DMS153 treated with DMSO at 0.1 percent for 48 hours (cell line): ENCODE measurements at regions not wholly inside any gene's neighbourhood (a gene's known extent, or its start where the extent isn't known, plus 50 kb on each side); places are given as distances from the start of the nearest gene placed in this dataset.

Source experiments
- DNase-seq: peaks from one replicate; lab custom pipeline; 2025; ENCODE audit not compliant: unreplicated experiment; lab: John Stamatoyannopoulos, UW

DNA sequence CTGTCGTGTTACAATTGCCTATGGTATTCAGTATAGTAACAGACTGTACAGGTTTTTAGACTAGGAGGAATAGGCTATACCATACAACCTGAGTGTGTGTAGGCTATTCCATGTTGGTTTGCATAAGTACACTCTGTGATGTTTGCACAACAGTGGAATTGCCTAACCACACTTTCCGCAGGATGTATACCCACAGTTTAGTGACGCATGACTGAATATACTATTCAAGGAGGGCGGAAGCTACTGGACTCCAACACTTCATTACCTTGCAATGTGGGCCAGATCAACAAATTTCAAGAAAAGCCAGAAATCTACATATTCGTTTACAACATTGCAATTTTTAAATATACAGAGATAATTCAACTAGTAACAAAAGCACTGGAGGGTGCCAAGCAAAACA lies 317.2 kb downstream of the PDGFC start:
- no peak for DNase-seq

DNA sequence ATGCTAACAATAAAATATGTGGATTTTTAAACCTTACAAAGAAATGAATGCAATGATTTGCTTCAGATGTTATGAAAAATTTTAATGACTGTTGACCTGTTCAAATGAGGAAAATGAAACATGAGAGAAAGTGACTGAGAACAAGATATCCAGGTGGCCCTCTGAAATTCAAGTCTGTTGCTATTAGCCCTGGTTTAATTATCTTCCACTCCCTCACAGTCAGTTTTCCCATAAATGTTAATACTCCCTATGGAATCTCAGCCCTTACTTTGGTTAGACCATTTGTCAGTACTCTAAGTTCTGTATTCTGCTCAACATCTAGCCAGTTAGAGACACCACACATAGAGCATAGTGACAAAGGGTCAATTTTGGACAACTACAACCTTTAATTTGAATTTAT lies 327.8 kb downstream of the PDGFC start:
- no peak for DNase-seq

DNA sequence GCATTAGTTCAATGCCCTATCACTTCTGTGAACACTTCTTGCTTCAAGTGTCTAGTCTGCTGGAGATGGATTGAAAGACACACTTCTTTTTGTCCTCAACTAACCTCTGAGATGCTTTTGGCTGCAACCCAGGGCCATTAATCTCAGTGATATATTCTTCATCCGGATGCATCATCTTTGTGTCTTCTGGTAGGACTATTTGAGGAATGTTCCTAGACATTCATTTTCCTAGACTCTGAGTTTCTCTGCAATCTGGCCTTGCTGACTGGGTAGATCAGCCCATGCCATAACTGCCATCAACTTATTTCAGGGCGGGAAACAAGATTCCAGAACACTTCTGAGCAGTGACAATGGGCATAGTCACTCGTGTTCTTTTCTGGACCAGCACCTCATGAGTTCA lies 329.4 kb downstream of the PDGFC start:
- DNase-seq, result no peak

DNA sequence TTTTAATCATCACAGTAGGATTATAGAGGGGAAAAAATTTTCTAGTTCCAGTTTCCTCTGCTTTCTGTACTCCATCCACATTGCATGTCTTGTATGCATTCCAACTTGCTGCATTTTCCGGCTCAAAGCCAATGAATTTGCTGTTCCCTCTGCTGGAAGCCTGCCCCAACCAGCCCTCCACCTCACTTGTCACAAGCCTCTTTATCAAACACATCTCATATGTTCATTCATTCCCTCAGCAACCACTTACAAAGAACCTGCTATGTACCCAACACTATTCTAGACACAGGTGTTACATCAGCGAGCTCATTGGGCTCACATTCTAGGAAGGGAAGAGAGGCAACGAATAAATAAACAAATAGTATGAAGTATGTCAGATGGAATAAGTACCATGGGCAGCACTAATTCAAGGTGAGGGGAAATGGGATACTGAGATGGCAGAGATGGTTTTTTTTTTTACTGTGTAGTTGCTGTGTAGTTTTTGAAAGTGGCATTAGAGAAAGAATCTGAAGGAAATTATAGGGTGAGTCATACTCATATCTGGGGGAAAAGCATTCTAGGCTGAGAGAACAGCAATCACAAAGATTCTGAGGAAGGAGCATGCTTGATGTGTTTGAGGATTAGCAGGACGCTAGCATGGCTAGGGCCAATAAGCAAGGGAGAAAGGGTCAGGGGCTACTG lies 332.5 kb downstream of the PDGFC start:
- no peak for DNase-seq

DNA sequence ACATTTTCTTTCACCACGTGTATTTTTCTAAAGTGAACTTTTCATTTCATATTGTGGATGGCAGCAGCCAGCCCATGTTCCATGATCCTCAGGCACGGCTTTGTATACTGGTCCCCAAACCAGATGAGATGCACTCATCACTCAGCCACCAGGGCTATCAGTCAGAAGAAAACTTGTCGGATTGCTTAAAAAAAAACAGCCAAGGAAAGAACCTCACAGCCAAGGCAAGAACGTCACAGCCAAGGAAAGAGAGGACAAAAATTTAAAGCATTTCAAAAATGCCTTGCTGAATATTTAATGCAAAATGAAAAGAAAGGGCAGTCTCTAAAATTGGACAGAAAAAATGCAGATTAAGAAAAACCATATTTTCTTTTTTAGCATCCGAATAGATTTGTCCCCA lies 333.3 kb downstream of the PDGFC start:
- no peak for DNase-seq

DNA sequence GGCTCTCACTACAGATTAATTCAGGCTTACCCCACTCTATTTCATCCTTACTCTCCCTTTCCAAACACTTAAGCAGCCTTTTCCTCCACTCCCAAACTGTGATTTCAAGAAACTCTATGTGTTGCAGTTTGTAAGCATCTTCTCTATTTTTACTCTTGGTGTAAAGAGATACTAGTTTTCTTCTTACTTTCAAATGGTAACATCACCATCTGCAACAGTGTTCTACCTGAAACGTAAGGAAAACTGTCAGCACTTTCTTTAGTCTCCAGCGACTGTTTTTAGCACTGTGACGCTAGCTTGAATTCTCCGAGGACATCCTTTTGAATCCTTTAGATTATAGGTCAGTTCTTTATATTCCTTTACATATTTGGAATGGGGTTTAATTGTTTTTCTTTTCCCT lies 335.2 kb downstream of the PDGFC start:
- no peak for DNase-seq

DNA sequence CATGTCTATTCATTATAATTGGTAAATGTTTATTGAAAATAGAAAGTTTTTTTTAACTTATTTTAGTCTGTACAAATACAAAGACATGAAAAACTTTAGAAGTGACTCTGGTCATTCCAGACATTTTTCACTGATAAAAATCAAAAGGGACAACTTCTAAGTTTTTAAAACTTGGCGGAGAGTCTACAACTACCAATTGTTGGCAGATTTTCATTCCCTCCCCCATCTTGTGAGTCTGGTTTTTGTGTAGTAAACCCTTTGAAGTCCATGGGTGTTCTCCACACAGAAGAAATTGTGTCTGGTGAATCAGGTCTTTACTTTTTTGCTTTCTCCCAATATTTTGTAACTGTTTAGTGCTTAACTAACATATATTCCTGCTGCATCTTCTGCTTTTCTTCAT lies 336.5 kb downstream of the PDGFC start:
- DNase-seq, result no peak

DNA sequence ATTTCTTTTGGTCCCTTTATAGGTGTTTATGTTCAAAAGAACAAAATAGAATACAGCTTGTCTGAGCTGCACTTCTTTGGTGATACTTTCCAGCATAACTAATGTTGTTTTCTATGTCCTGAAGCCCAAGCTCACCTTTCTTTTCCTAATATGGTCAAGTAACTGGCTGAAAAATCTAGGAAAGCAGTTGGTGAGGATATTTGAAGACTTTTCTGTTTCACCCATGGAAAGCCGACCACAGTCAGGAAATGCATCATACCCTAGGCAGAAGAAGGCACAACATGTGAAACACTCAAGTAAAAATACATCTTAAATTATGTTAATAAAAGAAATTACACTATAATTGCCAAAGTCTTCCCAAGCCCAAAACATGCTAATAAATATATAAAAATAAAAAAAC lies 337.0 kb downstream of the PDGFC start:
- no peak for DNase-seq

DNA sequence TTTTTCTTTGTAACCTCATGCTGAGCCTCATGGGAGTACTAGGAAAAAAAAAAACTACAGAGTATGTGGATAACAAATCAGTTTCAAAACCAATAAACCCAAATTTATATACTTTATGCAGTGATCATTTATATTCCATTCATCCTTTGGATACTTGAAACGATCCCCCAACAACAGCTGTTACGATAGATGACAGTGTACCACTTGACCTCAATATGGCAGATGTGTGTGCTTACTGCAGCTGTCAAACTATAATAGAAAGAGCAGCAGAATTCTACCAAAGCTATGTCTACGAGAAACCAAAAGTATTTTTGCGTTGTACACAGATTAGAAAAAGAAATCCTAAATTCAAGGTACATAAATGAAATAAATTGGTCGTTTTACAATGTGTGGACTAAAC lies 337.8 kb downstream of the PDGFC start:
- no peak for DNase-seq

DNA sequence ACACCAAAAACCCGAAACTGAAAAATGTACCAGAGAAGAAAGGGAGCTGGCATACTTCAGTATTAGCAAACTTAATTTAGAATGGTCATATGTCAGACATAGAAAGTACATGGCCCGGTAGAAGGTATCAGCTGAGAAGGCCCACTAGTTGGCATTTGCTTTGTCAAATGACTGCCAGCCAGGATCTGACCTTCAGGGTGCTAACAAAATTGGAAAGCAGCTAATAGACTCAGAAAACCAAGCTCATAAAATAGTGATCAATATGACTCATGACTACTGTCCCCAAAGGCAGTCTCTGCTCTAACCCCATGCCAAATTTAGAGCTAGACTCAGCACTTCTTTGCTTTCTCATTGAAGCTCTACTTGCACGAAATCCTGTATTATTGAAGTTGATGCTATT lies 342.7 kb downstream of the PDGFC start:
- no peak for DNase-seq

DNA sequence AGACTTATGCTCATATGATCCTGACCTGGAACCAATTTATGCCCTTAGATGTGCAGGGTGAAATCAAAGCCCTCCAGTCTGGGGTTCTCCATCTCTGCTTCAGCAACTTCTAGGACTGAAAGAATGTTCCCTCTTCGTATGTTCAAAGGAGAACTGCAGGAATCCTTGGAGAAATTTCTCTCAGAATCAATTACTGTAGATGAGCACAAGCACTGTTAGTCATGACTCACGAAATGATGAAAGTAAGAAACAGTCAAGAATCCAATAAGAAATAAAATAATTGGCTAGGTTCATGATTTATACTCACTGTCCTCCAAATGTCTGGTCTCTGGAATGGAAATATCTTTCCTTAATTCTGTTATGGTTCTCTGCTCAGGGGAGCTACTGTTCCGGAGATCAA lies 348.2 kb downstream of the PDGFC start:
- DNase-seq, result no peak

DNA sequence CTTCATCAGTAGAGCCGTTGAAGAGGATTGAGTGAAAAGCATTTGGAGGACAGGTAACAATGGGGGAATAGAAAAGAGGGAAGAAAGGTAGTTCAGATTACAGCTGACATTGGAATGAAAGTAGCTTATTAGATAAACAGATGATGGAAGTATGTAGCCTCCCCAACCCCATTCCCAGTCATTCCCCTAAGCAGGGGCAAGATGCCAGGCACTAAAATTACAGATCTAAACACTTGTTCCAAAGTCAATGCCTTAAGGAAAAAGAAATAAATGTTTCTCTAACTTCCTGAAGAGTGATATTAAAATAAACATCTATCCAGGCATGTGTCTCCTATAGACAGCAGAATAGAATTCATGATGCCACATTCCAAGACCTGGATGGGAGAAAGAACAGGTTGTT lies 350.8 kb downstream of the PDGFC start:
- DNase-seq, result no peak

DNA sequence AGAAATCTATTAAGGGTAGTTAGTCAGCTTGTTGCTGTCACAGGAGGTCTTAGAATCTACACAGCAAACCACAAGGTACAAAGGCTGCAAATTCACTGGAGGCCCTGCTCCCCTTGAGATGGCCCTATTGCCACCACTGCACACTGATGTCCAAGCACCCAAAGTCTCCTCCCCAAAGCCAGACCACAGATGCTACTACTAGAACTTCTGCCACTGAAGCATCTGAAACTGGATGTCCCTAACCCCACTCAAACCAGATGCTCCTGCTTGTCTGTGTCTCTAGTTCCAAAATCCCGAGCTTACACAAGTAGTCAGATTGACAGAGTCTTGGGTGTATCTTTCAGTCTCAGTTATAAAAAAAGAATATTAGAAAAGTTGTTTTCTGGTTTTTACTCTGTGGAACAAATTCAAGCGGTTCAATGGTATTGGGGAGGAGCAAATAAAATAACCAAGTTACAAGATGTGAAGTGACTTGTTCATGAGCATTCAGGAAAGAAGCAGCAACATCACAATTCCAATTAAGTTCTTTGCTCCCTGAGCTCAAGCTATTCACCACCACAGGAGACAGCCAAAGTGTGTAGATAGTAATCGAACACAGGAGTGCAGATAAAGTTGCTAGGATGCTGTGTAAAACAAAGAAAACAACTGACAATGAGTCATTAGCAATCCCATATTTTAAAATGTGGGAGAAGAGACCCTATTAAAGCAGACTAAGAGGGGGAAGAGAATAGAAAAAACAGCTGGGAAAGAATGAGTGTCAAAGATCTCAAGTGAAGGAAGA lies 352.3 kb downstream of the PDGFC start:
- DNase-seq, result no peak

DNA sequence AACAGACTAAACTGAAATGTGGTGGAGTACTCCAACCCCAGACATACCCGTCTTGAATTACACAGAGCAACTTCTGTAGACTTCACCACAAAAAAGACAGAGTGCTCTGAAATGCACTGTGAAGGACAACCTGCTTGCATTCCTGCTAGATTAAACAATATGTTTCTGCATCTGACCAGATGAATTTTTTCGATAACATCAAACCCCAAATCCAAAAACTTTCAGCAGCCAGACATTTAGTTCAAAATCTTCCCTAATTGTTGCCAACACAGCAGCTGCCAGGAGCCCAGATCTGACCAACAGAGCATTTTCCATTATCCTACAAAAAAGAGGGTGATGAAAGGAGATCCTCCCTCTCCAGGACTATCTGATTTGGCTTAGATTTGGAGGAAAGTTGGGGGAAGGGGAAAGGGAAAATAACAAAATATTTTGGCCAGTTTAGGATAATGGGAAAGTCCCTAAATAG lies 356.5 kb downstream of the PDGFC start:
- DNase-seq, result no peak

DNA sequence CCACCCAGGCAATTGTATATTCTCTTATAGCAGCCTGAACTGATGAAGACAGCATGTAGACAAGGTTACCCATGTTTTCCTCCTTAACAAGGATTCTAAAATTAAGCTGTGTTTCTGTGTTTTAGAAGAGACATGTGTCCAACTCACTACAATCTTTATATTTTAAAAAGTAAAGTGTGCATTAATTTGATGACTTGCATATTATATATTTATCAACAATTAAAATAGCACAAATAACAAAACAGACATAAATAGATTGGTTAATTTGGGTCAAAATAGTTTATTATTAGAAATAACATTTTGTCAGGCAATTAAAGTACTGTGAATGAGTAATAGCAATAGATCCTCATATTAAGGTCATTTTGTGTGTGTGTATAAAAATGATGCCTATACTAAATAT lies 357.1 kb downstream of the PDGFC start:
- no peak for DNase-seq

DNA sequence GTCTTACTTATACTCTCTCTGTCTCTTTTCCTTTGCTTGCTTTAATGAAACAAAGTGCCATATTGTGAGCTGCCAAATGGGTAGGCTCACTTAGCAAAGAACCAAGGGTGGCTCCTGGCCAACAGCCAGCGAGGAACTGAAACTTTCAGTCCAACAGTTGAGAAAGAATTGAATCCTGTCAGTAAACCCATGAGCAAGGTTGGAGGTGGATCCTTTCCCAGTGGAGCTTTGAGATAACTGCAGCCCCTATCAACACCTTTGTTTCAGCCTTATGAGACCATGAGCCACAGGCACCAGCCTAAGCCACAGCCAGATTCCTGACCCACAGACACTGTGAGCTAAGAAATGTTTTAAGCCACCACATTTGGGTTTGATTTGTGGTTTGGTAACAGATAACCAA lies 362.2 kb downstream of the PDGFC start:
- DNase-seq, result no peak

DNA sequence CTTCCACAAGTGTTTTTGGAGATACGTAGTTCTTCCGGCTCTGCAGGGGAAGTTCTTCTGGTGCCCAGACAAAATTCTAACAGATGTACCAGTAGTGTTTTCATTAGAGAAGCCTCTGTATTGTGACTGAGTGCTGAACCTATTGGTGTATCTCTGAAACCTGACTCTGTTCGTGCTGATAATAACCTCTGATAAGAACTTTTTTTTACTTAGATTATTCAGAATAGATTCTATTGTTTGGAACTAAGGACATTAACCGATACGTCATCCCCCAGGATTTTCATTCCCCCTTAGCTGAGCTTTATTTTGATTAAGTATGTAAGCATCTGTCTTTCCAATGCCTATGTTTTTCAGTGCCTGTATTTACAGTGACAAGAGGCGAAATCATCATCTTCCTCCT lies 362.9 kb downstream of the PDGFC start:
- no peak for DNase-seq

DNA sequence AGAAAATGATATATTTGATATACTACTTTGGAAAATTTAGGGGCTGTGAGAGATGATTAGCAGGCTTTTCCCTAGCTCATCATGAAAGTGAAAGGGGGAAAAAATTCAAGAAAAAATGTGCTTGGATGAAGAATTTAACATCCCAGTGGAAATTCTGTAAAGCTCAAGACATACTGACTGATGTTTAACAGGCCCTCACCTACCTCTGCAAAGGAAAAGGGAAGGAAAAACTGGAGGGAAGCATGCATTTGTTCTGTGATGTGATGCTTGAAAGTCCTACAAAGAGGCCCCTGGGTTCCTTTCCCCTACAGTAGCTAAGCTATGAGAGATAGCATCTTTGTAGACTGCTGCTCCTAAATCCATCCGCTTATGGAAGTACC lies 364.1 kb downstream of the PDGFC start:
- DNase-seq, result no peak

DNA sequence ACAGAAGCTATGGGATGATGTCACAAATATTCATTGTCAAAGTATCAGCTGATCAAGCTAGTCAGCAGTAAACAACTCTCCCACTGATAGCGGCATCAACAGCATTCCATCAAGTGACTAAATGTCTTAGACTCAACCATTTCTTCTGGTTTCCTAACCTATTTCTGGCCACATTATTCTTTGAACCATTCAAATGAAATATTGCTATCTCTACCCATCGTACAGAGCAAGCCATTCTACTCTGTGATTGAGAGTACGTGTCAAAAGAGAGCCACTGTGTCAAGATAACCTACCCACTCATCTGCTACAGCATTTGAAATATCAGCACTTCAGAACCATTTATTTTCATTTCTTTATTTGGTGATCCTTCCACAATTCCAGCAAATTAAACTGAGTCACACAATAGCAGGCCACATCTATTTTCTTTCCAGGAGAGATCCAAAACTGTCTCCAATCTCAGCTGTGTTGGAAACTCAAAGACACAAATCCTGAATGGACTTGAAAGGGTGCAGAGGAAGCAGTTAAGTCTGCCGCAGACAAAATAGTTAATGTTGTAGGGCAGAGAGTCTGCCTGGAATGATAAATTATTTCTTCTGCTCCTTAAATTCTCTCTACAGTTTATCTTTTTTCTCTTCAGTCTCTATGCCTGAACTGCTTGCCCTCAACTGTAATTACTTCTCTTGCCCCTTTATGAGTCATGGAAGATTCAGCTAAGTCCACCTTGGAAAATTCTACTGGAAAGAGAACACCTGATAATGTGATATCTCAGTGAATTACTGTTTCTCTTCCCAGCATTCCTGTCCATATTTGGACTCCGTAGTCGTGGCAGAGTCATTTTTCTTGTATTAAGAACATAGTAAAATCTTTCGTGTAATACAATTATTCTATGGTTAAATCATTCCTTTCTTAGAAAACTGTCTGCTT lies 364.8 kb downstream of the PDGFC start:
- DNase-seq, result no peak

DNA sequence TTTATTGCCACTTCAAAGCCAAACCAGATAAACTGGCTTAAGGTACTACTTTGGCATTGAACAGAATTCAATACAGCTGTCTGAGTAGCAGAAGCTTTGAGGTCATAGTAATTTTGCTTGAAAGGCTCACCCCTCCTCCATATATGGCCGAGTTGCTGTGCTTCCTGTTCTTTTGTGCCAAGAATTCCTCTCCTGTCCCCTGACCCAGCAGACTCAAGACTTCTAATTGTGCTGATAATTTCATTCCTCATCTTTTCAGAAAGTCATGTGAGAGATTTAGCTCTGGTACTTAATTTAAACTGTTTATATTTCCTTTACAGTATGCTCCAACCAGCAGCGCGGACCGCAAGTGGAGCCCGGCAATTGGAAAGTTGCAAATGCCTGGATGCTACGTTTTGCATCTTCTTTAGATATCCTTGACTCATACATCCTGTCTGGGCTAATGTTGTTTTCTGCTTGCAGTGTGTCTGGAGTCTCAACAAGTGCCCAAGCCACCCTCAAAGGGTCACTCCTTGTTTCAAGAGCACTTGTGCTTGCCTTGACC lies 373.4 kb downstream of the PDGFC start:
- peak; percentile 18 for DNase-seq

DNA sequence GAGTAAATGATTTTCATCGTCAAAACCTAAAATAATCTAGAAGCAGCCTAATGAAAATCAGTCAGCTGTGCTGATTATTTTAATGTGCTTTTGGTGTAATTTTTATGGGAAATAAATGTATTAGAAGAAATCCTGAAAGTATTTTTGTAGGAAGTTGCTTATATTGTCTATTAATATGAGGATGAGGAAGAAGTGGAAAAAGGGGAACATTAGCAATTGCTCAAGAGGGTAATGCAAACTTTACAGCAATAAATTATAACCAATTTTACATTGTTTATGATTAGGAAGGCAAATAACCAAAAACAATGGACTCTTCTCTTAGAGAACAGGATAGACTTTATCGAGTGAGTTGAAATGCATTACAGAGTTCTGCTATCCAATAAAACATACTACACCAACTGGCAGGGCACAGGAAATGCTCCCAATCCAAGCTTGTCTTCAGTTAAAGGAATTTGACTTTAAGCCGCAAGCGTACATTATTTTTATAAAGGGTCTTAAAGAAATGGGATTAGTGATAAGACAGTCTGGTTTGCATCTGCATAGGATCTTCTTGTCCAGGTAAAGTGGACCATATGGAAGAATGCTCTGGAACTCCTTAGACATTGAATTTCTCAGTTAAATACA lies 374.8 kb downstream of the PDGFC start:
- DNase-seq, result no peak
